GM10248 (cell line): ENCODE measurements at regions not wholly inside any gene's neighbourhood (a gene's known extent, or its start where the extent isn't known, plus 50 kb on each side); places are given as distances from the start of the nearest gene placed in this dataset.

Source experiments
- CTCF ChIA-PET: fragments of 300-600 bp; sonication (Branson Sonifier 250); formaldehyde crosslinking; extraction: SDS; loops from one replicate; lab custom pipeline; 2021; ENCODE audit warnings: antibody characterized with exemption; lab: Yijun Ruan, JAX
- POLR2A ChIA-PET: fragments of 350-650 bp; sonication (Branson Sonifier 250); formaldehyde crosslinking; extraction: SDS; loops from one replicate; lab custom pipeline; 2020; ENCODE audit warnings: antibody characterized with exemption; lab: Yijun Ruan, JAX
- DNase-seq: peaks from one replicate; pipeline ENCODE4 v3.0.0; 2012; ENCODE audit errors: extremely low spot score
- CTCF ChIP-seq: IDR thresholded peaks from 2 replicates; pipeline ENCODE4 v1.5.1; 2012; ENCODE audit warnings: mild to moderate bottlenecking, low read depth; ENCODE audit errors: extremely low read depth, missing control alignments, control extremely low read depth

- no peak for DNase-seq
- CTCF ChIA-PET = interaction anchor here (1.8 kb wide), 1 partner anchor 13 kb away, joined by 6 read pairs; no protein-coding TSS in a partner anchor
- POLR2A ChIA-PET = no interaction called here
- TF ChIP-seq CTCF = no peak
Measured at GRCh38 chr3:87595798-87596197, 319.4 kb upstream of the POU1F1 start.

GRCh38 chr3:87581240-87581639 lies 304.9 kb upstream of the POU1F1 start:
- CTCF ChIA-PET = no interaction called here
- POLR2A ChIA-PET = no interaction called here
- TF ChIP-seq CTCF = no peak
- DNase-seq = no peak

- ChIA-PET POLR2A (no interaction called here), CTCF (no interaction called here)
- TF ChIP-seq CTCF = no peak
- no peak for DNase-seq
Measured at GRCh38 chr3:87576752-87577151, 300.4 kb upstream of the POU1F1 start.

GRCh38 chr3:87575550-87575949 lies 299.2 kb upstream of the POU1F1 start:
- ChIA-PET POLR2A (no interaction called here), CTCF (no interaction called here)
- no peak for TF ChIP-seq CTCF
- no peak for DNase-seq

- TF ChIP-seq CTCF = no peak
- DNase-seq = no peak
- CTCF ChIA-PET = interaction anchor here (1.5 to 2.0 kb wide), 2 partner anchors 10 to 12 kb away, joined by 4 read pairs; no protein-coding TSS in a partner anchor
- POLR2A ChIA-PET = no interaction called here
Measured at GRCh38 chr3:87568331-87568730, 291.9 kb upstream of the POU1F1 start.

GRCh38 chr3:87564438-87564837 lies 288.1 kb upstream of the POU1F1 start:
- POLR2A ChIA-PET = no interaction called here
- CTCF ChIA-PET = interaction anchor here (1.2 kb wide), 1 partner anchor 214 kb away, joined by 3 read pairs; no protein-coding TSS in a partner anchor
- no peak for DNase-seq
- no peak for TF ChIP-seq CTCF
